HL-60 (cell line): ENCODE measurements at regions not wholly inside any gene's neighbourhood (a gene's known extent, or its start where the extent isn't known, plus 50 kb on each side); places are given as distances from the start of the nearest gene placed in this dataset.
A peak's percentile ranks its signal among the peaks of the same experiment; 100 is the strongest.

Experiments used
- DNase-seq, 2 experiments: peaks; one replicate each; pipeline ENCODE4 v3.0.0-alpha.2; 2010 to 2020; ENCODE audit warnings: low read depth in 1 of 2, low spot score in 1 of 2
- H3K27ac ChIP-seq: fragments of 250-450 bp; sonication (Bioruptor Pico); replicated peaks from 2 replicates; pipeline ENCODE4 v1.5.1; 2020; ENCODE audit warnings: mild to moderate bottlenecking, moderate library complexity
- H3K27me3 ChIP-seq: fragments of 250-450 bp; sonication (Bioruptor Pico); 2 replicates; pipeline ENCODE4 v1.5.1; 2021; ENCODE audit warnings: mild to moderate bottlenecking, moderate library complexity; ENCODE audit not compliant: insufficient read depth, poor library complexity, severe bottlenecking
- H3K4me3 ChIP-seq: replicated peaks from 2 replicates; pipeline ENCODE4 v1.5.1; 2011; ENCODE audit warnings: mild to moderate bottlenecking, control low read depth, low read length; ENCODE audit not compliant: insufficient read depth
- CTCF ChIP-seq: IDR thresholded peaks from one replicate; pipeline ENCODE4 v1.5.1; 2011; ENCODE audit warnings: low read length, control low read depth, inconsistent platforms; ENCODE audit not compliant: insufficient read depth
- GABPA ChIP-seq: IDR thresholded peaks from 2 replicates; pipeline ENCODE4 v1.6.1; 2012; ENCODE audit warnings: low read depth
- POLR2AphosphoS5 ChIP-seq: IDR thresholded peaks from 2 replicates; pipeline ENCODE4 v1.6.1; 2012; ENCODE audit warnings: low read depth
- REST ChIP-seq: IDR thresholded peaks from 2 replicates; pipeline ENCODE4 v1.6.1; 2012; ENCODE audit warnings: low read depth; ENCODE audit not compliant: insufficient replicate concordance
- SPI1 ChIP-seq: IDR thresholded peaks from 2 replicates; pipeline ENCODE4 v1.6.1; 2012; ENCODE audit warnings: low read depth, mild to moderate bottlenecking, borderline replicate concordance

GRCh38 chr13:31485183-31485582 lies 254.1 kb upstream of the RXFP2 start:
- Histone ChIP-seq H3K4me3 (no peak overlapping the region), H3K27ac (peak overlapping the region; percentile 80), H3K27me3 (no peaks in the 10 kb centered on the region)
- DNase-seq = peak; percentile 47 to 70
- TF ChIP-seq CTCF (no peak), POLR2AphosphoS5 (0 out of 2 replicates have a peak, but pooled peaks have one; percentile 19)

GRCh38 chr13:31485651-31486051 lies 253.7 kb upstream of the RXFP2 start:
- DNase-seq = peak in 1 of 2 experiments; percentile 27
- Histone ChIP-seq H3K27me3 (no peaks in the 10 kb centered on the region), H3K27ac (peak overlapping the region; percentile 80), H3K4me3 (no peak overlapping the region)
- TF ChIP-seq POLR2AphosphoS5 (no peak), REST (no peak), CTCF (no peak), GABPA (no peak), SPI1 (no peak)

- Histone ChIP-seq H3K27ac (peak overlapping the region; percentile 70), H3K4me3 (no peak overlapping the region), H3K27me3 (no peaks in the 10 kb centered on the region)
- peak; percentile 70 for TF ChIP-seq SPI1
- no peak for TF ChIP-seq GABPA
- DNase-seq = peak in 1 of 2 experiments; percentile 86
Measured at GRCh38 chr13:31495336-31495735, 244.0 kb upstream of the RXFP2 start.

- Histone ChIP-seq H3K27me3 (no peaks in the 10 kb centered on the region), H3K27ac (no peak overlapping the region), H3K4me3 (no peak overlapping the region)
- TF ChIP-seq SPI1 (no peak), POLR2AphosphoS5 (no peak), CTCF (no peak), GABPA (no peak), REST (no peak)
- no peak for DNase-seq
Measured at GRCh38 chr13:31499274-31499673, 240.1 kb upstream of the RXFP2 start.
